Right forelimb (tissue), 1 donor: ENCODE measurements at regions not wholly inside any gene's neighbourhood (a gene's known extent, or its start where the extent isn't known, plus 50 kb on each side); places are given as distances from the start of the nearest gene placed in this dataset.
"Not testable (repeated sequence)": the region's sequence is repeated elsewhere in the genome, so short reads cannot be mapped to it uniquely, and the experiment has no call there.

ENCODE experiments used
- DNase-seq: peaks from one replicate; pipeline ENCODE4 v3.0.0-alpha.2; 2018

DNA sequence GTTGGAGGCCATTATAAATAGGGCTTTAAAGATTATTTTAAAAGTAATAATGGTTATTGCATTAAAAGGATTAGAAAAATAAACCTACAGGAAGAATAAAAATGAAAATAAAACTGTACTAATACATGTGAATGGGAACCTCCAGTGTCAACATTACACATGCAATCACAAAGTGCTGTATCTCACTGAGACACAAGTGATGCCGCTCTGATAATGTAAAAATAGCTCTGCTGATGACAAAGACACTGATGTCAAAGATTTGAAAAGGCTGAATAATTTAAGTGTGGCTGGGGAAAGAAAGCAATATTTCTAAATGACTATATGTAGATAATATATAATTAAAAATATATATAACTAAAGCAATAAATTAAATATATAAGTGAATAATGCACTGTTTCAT, 129.1 kb upstream of the RAP2B start:
- no peak for DNase-seq

DNA sequence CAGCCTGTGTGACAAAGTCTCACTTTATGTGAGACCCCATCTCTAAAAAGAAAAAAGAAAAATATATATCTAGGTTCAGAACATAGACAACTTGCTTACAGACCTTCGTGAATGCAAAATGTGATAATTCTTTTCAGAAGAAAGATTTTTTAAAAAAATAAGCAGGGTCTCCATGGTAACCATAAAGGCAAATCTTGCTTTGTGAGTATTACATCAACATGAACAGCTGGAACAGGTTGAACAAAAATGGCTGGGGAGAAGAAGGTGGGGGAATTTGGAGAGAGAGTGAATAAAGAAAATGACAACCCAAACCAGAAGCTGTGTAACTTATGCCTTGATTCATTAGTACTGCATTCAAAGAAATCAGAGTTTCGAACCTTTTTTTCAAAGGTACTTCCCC, 125.2 kb upstream of the RAP2B start:
- DNase-seq, result no peak

DNA sequence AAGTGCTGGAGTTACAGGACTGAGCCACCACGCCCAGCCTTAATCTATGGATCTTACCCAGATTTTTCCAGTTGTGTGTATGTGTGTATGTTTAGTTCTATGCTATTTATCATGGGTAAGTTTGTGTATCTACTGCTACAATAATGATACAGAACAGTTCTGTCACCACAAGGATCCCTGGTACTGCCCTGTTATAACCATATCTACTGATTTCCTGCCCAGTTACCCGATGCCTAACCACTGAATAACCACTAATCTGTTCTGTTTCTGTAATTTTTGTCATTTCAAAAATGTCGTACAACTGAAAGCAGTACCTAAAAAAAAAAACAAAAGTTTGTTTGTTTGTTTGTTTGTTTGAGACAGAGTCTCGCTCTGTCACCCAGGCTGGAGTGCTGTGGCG, 123.7 kb upstream of the RAP2B start:
- no peak for DNase-seq

DNA sequence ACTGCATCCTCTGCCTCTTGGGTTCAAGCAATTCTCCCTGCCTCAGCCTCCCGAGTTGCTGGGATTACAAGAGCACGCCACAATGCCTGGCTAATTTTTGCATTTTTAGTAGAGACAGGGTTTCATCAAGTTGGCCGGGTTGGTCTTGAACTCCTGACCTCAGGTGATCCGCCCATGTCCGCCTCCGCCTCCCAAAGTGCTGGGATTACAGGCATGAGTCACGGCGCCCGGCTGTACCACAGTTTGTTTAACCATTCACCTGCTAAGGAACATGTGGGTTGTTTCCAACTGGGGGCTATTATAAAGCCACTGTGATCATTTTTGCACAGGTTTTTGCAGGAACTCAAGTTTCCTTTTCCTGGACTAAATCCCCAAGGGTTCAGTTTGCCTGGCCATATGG, 123.2 kb upstream of the RAP2B start:
- no peak for DNase-seq

DNA sequence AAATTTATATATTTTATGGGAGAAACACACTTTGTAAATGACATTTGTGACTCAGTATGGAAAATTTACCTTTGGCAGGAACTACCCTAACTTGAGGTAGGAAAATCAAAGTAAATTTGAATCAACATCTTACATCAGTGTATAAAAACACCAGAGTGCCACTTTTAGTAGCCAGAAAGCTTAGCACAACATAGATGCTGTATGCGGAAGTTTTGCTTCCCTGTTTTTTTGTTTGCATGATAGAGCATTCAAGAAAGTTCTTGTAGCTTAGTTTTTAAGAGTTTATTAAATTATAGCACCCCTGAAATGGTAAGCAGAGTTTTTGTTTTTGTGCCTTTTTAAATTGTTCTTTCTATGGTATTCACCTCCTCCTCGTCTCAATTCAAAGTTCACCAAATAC, 120.8 kb upstream of the RAP2B start:
- no peak for DNase-seq

DNA sequence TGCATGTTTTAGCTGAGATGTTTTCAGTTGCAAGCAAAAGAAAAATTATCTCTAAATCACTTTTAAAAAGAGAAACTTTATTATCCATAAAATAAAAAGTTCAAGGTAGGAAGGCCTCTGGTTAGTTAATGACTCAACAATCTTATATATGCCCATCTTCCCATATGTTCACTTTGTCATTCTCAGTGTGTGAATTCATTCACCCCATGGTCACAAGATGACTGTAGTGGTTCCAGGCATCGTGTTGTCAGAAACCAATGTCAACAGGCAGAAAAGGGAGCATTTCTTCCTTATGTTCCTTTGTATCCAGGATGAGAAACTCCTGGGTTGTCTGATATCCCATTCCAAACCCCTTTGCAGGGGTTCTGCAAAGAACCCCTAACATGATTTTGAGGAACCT, 119.9 kb upstream of the RAP2B start:
- no peak for DNase-seq

DNA sequence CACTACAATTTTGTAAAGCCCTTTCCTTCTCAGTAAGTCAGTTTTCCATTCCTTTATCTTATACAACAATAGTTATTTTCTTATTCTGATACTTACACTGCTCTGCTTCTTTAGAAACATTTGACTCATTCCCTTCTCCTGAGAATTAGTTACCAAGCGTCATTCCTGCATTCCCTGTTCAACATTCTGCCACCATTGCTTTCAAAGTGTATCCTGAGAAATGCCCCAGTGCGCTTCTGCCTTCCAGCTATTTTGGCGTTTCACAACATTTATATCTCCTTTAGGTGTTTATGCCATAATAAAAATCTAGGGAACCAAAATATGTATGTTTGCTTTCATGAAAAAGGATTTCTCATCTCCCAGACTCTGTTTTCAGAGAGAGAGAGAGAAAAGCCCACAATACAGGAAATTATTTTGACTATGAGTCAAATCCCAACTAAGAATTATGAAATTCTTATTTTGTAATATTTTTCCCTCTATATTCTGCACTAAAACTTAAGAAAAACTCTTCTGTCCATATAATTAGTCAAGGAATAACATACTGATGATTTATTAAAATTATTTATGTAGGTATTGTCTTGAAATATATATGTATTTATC, 118.2 kb upstream of the RAP2B start:
- no peak for DNase-seq

DNA sequence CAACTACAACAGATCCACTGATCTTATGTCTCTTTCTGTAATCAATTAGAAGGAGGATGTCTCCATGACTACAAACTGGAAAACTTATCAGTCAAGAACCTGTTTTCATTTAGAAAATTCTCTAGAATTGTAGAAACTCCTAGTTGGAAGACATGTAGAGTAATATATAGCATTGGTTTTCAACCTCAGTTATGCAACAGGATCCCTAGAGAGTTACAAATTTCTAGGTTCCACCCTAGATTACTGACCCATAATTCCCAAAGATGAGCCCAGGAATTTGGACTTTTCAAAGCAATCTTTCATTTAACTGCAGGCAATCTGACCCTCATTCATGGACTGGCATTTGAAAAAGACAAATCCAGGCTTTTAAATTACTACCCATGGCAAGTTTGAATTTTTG, 116.9 kb upstream of the RAP2B start:
- DNase-seq, result no peak

DNA sequence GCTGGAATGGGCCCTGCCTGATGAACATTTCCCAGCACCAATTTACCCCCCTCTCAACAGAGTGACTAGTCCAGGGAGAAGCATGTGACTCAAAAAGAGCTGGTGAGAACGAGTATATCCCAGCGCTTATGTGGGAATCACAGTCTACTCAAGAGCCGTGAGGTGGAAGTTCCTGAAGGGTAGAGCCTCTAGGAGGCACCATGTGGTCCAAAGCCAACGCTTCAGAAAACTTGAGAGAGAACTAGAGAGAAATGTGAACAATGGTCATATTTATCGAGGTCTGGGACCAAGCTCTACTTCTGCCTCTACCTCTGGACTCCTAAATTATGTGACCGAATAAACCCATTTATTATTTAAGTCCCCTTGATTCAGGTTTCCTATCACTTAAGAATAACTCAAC, 111.0 kb upstream of the RAP2B start:
- no peak for DNase-seq

DNA sequence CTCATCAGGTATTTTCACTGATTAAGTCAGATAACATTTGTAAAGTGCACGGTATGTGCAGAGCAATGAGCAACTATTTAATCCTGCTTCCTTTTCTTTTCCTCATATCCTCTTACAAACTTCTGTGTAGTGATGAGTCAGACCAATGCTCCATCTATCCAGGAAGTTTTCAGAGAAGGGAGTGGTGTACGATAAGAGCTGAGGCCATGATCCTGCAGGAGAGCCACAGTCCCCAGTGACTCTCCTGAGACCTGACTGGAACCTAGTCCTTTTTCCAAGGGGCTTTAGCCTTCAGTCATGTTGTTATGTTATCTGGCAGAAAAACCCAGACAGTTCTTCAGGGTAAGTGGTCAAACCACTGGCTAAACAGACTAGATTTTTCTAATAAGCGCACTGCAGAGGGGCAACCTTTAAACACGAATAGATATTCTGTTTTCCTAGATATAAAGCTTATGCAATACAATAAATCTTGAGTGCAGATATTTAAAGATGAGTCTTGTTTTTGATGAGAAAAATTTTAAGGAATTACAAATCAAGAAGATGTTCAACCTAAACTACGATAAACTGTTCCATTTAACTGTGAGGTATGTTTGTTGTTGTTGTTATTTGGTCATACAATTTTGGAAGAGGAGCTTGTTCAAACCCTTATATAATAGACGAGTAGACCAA, 110.5 kb upstream of the RAP2B start:
- DNase-seq, result no peak

DNA sequence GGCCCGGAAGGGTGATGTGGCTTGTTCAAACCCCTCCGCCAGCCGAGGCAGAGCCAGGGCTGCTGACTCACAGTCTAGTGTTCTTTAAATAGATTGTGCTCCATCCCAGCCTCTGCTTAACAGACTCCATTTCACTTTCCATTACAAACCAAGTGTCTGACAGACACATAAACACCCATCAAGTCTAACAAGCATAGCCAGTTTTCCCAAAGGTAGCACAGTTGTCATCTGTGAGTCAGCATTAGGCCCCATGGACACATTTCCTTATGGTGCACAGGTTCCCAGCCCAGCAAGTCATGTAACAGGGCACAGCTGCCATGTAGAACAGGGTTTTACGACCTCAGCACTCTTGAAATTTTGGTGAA, 109.9 kb upstream of the RAP2B start:
- no peak for DNase-seq

DNA sequence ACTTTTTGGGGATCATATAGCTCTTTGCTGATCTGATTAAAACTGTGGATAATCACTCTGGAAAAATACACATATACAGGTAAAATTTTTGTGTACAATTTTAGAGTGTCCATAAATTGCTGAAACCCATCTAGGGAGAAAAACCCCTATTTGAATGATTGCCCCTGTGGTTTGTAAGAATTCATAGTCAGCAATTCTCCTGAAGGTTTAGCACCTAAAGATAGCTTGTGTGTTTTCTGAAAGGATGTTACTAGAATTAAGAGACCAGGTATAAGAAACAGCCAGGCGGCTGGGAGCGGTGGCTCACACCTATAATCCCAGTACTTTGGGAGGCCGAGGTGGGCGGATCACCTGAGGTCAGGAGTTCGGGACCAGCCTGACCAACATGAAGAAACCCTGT, 106.8 kb upstream of the RAP2B start:
- no peak for DNase-seq

DNA sequence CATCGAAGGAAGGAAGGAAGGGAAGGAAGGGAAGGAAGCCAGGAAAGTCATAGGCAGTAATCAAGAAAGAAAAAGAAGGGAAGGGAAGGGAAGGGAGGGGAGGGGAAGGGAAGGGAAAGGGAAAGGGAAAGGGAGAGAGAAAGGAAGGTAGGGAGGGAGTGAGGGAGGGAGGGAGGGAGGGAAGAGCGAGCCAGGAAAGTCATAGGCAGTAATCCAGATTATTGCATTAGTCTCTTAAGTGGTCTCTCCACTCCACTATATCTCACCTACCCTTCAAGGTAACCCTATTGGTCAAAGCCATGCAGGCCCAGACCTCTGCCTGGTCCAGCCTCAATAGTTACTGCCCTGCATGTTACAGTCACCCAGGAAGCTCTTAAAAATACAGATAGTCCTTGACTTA, 106.2 kb upstream of the RAP2B start:
- DNase-seq, result no peak

DNA sequence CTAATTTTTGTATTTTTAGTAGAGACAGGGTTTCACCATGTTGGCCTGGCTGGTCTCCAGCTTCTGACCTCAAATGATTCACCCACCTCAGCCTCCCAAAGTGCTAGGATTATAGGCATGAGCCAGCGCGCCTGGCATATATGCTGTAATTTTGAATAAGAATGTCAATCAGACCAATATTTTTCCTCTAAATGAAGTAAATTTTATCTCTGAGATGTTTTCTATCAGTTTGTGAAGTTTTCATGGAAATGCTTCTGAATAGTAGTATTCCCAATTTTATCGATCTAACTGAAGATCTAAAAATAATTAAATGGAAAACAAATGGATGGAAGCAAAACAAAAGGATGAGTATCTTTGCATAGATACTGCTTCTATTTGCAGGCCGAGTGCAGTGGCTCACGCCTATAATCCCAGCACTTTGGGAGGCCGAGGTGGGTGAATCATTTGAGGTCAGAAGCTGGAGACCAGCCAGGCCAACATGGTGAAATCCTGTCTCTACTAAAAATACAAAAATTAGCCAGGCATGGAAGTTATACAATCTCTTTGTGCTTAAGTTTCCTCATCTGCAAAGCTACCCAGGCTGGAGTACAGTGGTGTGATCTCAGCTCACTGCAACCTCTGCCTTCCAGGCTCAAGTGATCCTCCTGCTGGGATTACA, 103.9 kb upstream of the RAP2B start:
- DNase-seq, result not testable (repeated sequence)

DNA sequence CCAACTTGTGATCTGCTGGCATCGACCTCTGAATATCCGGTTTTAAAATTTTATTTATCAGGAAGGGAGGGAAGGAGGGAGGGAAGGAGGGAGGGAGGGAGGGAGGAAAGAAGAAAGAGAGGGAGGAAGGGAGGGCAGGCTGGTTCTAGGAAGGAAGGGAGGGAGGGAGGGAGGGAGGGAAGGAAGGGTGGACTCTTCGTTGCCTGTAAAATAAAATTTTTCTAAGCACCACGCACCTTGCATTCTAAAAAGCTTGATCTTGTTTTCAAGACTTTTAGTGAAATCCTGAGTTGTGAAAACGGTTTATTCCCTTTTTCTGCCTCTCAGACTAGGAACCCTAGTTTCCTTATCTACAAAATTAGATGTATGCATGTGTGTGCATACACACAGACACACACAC, 101.7 kb upstream of the RAP2B start:
- no peak for DNase-seq

DNA sequence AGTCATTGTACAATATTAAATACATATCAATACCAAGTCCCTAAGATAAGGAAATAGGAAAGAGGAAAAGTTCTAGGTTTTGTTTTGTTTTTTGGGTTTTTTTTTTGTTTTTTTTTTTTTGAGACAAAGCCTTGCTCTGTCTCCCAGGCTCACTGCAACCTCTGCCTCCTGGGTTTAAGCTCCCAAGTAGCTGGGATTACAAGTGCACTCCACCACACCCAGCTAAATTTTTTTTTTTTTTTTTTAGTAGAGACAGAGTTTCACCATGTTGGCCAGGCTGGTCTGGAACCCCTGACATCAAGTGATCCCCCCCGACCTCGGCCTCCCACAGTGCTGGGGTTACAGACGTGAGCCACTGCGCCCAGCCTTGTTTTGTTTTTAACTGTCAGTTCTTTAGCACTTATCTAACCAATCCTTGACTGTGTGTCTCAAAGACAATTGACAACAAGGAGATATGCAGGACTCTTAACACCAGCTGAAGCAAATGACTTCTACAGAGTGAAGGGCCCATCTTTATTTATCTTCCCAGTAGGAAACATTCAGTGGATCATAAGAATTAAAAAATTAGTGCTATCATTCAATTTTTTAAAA, 100.0 kb upstream of the RAP2B start:
- DNase-seq, result no peak

DNA sequence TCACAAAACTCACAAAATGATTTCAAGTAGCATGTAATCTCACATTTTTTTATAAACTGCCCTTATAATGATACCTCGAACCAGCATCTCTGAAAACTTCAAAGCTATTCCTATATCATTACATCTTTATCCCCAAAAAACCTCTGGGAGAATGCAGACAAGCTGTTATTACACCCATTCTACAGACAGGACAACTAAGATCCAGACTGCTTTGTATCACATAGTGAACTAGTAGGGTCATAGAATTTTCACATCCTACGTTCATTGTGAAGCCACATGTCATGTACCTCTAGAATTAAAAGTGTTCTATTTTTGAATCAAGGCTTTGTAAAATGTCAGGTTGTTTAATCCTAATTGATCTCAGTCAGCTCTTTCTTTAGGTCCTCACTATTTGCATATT, 98.7 kb upstream of the RAP2B start:
- DNase-seq, result no peak

DNA sequence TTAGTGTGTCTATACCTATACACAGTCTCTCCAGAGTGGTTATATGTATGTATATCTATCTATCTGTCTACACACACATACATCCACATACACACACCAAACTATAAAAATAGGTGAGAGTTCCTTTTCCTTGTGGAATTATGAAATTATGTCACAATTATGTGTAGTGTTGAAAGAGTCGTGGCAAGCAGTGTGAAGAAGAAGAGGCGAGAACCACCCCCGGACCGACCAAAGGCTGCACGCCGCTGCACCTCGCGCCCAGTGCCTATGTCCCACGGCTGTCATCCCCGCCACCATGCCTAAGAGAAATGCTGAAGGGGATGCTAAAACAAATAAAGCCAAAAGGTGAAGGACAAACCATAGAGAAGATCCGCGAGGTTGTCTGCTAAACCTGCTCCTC, 95.0 kb upstream of the RAP2B start:
- no peak for DNase-seq

DNA sequence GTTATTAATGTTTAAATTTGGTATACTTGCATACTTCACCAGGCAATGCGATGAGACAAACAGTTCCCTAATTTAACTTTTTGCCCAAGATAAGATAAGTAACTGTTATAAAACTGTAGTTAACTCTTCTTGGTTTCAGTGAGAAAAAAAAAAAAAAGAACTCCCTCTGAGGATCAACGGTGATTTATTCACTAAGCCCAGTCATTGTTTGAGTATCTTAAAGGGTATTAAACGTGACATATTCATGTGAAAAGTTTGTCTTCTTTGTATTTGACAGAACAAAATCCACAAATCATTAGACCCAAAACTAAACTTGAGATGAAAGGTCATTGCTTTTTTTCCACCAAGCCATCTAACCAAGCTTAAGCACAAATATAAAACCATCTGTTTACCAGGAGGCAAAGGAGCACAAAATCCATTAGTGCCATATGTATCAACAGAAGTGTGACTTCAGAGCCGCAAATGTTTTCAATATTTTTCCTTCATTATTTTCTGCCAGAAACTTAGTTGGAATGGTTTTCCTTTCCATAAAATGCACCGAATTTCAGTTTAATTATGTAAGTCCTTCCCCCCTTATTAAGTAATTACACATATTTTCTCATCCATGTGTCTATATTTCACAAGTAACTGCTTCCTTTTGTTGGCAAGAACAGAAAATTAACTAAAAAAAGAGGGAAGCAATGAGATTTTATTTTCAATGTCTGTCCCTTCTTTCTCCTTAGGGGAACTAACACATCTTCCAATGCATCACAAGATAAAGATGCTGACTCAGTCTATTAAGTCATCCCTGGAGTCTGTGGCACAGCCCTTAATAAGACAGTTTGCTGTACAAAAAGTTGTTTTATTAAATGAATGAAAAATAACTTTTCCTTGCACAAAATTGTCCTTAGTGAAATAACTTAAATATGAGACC, 92.2 kb upstream of the RAP2B start:
- no peak for DNase-seq

DNA sequence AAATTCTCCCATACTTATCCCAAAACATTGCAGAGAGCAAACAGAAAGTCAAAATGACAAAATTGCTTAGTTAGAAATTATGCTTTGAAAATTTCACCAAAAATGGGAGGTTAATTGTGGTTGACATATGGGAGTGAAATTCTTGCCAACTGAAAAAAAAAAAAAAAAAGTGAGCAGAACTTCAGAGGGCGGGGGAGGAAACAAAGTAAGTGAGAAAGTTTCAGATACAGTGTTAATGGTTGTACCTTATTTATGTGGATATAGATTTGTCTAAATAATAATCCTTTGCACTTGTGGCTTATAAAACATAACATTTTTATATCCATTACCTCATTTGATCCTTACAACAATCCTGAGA, 91.5 kb upstream of the RAP2B start:
- no peak for DNase-seq

DNA sequence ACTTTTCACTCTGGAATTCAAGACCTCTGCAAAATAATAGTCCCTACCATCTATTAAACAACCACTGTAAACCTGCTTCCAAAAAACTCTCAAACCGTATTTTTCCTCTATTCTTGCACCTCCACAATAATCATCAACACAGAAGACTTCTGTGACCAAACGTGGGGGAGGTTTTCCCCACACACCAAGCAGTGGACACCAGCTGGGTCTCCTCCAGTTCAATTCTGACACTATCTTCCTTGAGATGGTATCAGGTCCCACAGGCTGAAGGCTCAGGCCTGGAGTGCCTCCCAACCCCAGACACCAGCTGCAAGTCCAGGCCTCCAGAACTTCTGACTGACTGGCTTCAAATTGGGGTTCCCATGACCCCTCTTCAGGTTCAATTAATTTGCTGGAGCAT, 89.6 kb upstream of the RAP2B start:
- no peak for DNase-seq

DNA sequence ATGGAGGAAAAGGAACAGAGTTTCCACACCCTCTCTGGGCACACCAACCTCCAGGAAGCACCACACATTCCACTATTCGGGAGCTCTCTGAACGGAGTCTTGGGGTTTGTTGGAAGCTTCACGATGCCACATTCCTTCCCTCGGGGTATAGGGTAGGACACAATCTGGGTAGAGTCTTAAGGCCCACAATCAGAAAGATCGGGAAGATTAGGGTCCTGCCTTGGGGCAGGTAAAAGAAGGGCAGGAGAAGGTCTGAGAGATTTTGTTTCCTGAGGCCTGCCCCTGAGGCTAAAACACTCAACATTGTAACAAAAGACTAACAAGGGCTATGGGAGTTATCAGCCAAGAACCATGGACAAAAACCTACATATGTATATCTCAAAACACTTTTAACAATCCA, 89.2 kb upstream of the RAP2B start:
- no peak for DNase-seq

DNA sequence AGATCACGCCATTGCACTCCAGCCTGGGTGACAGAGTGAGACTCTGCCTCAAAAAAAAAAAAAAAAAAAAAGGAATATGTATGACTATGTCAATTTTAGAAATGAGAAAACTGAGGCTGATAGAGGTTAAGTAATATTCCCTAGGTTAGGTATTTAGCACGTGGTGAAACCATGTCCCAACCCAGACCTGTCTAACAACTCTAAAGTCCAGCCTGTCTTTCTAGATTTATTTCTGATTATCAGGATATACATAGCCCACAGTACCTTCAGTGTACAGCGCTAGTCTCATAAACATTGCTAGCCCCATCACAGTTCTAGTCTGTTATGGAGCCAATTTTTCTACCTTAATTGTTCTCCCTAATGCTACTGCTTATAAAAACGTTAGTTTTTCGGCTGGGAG, 88.4 kb upstream of the RAP2B start:
- DNase-seq, result no peak

DNA sequence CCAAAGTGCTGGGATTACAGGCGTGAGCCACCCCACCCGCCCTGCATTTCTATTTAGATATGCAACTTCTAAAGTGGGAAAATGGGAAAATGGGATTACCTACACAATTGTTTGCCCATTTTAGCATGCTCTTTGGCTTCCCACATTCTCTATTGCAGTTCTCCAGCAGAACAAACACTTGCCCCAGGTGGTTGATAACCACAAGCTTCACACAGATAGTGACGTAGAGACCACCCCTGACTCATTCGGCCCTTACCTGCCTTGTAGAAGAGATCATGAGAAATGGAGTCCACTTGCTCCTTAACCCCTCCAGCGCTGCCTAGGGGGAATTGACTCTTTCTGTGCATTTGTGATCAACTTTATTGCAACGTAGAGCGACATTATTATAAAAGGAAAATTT, 83.2 kb upstream of the RAP2B start:
- no peak for DNase-seq
